ENCODE measurements at regions not wholly inside any gene's neighbourhood (a gene's known extent, or its start where the extent isn't known, plus 50 kb on each side); places are given as distances from the start of the nearest gene placed in this dataset.

- Histone ChIP-seq H3K27ac (ENCODE audit: low read depth, low read length) (no peak overlapping the region), H3K4me3 (replicated peaks in 1 of 2; ENCODE audit: low read depth in 1 of 2, low read length in 2 of 2) (no peak overlapping the region), H3K79me2 (ENCODE audit: insufficient read depth, low read length) (no peaks in the 10 kb centered on the region), H3K4me2 (ENCODE audit: low read length) (no peak overlapping the region), H3K9ac (ENCODE audit: low read length) (no peak overlapping the region), H3K9me2 (ENCODE audit: insufficient read depth) (no peaks in the 10 kb centered on the region), H3K27me3 (ENCODE audit: insufficient read depth, low read length) (no peaks in the 10 kb centered on the region), H4K20me1 (ENCODE audit: insufficient read depth) (no peaks in the 10 kb centered on the region), H3K36me3 (ENCODE audit: control insufficient read depth in 1 of 2, insufficient read depth in 2 of 2, low read length in 2 of 2) (no peaks in the 10 kb centered on the region), H3K4me1 (ENCODE audit: control insufficient read depth in 1 of 2, insufficient read depth in 2 of 2, low read length in 2 of 2) (no peaks in the 10 kb centered on the region), H2AFZ (ENCODE audit: low read depth, low read length, poor library complexity, severe bottlenecking) (no peak overlapping the region), H3K9me3 (ENCODE audit: control insufficient read depth in 1 of 2, insufficient read depth in 1 of 2, low read depth in 1 of 2, low read length in 2 of 2) (no peaks in the 10 kb centered on the region; a peak in 1 of 4 replicates)
- ChIA-PET RAD21 (ENCODE audit: low non-redundant PET in 1 of 2, low total read pairs in 2 of 2, uncharacterized antibody in 2 of 2, unreplicated experiment in 2 of 2) (no interaction called here), POLR2A (no interaction called here), CTCF (no interaction called here)
- BruUV-seq (replicated peaks) = no TSS peak
- DNase-seq (ENCODE audit: low read depth, low spot score) (no peak), ATAC-seq (no peak)
- TF ChIP-seq CBX3 (IDR thresholded peaks at IDR 0.05; ENCODE audit: low read depth) (no peak), POLR2A (IDR thresholded peaks at IDR 0.05; ENCODE audit: borderline replicate concordance, extremely low read depth, insufficient read depth, insufficient read length) (no peak), SRF (IDR thresholded peaks at IDR 0.05; ENCODE audit: low read depth) (no peak)
- intact Hi-C loops (cut with micrococcal nuclease) = no loop called here
Measured at GRCh38 chr15:61511089-61511488, 282.0 kb upstream of the RORA start.

GRCh38 chr15:61509327-61509840 is 280.3 kb upstream of the RORA start:
- intact Hi-C loops (cut with micrococcal nuclease) = no loop called here
- RAD21 ChIA-PET (ENCODE audit: low non-redundant PET in 1 of 2, low total read pairs in 2 of 2, uncharacterized antibody in 2 of 2, unreplicated experiment in 2 of 2) = no interaction called here
- DNase-seq (ENCODE audit: low read depth, low spot score) = no peak

More at GRCh38 chr15:61509327-61509840, 280.3 kb upstream of the RORA start:
- no peaks in the 10 kb centered on the region for H3K27me3 ChIP-seq (ENCODE audit: insufficient read depth, low read length)
- H3K36me3 ChIP-seq (ENCODE audit: control insufficient read depth in 1 of 2, insufficient read depth in 2 of 2, low read length in 2 of 2) = no peaks in the 10 kb centered on the region
- H3K27ac ChIP-seq (ENCODE audit: low read depth, low read length) = no peak overlapping the region
- no peak overlapping the region for H2AFZ ChIP-seq (ENCODE audit: low read depth, low read length, poor library complexity, severe bottlenecking)
- no peaks in the 10 kb centered on the region for H3K79me2 ChIP-seq (ENCODE audit: insufficient read depth, low read length)
- H3K4me1 ChIP-seq (ENCODE audit: control insufficient read depth in 1 of 2, insufficient read depth in 2 of 2, low read length in 2 of 2) = no peaks in the 10 kb centered on the region
- CTCF ChIA-PET = no interaction called here
- no peak for ATAC-seq
- POLR2A ChIA-PET = no interaction called here
- no peaks in the 10 kb centered on the region; a peak in 1 of 4 replicates for H3K9me3 ChIP-seq (ENCODE audit: control insufficient read depth in 1 of 2, insufficient read depth in 1 of 2, low read depth in 1 of 2, low read length in 2 of 2)
- TF ChIP-seq RAD21 (IDR thresholded peaks at IDR 0.05; ENCODE audit: low read depth) (no peak), CTCF (IDR thresholded peaks at IDR 0.05 in 2 of 3, conservative IDR thresholded peaks at IDR 0.05 in 1 of 3; ENCODE audit: borderline replicate concordance in 1 of 3, insufficient read depth in 1 of 3, low read depth in 2 of 3, low read length in 2 of 3) (no peak), CEBPB (IDR thresholded peaks at IDR 0.05; ENCODE audit: low read depth) (no peak), SP1 (IDR thresholded peaks at IDR 0.05; ENCODE audit: low read depth) (no peak), CBX3 (IDR thresholded peaks at IDR 0.05; ENCODE audit: low read depth) (no peak), POLR2A (IDR thresholded peaks at IDR 0.05; ENCODE audit: borderline replicate concordance, extremely low read depth, insufficient read depth, insufficient read length) (no peak), SRF (IDR thresholded peaks at IDR 0.05; ENCODE audit: low read depth) (no peak)
- H3K4me2 ChIP-seq (ENCODE audit: low read length) = no peak overlapping the region
- H3K9me2 ChIP-seq (ENCODE audit: insufficient read depth) = no peaks in the 10 kb centered on the region
- no peak overlapping the region for H3K4me3 ChIP-seq (replicated peaks in 1 of 2; ENCODE audit: low read depth in 1 of 2, low read length in 2 of 2)
- H4K20me1 ChIP-seq (ENCODE audit: insufficient read depth) = no peaks in the 10 kb centered on the region
- H3K9ac ChIP-seq (ENCODE audit: low read length) = no peak overlapping the region
- no TSS peak for BruUV-seq (replicated peaks)
